ENCODE measurements at regions not wholly inside any gene's neighbourhood (a gene's known extent, or its start where the extent isn't known, plus 50 kb on each side); places are given as distances from the start of the nearest gene placed in this dataset.

- no TSS peak for BruUV-seq (replicated peaks)
- ATAC-seq = no peak
- CTCF ChIA-PET = no interaction called here
Observed at GRCh38 chr9:28938981-28939380, 1365.7 kb upstream of the C9orf72 start.

DNA sequence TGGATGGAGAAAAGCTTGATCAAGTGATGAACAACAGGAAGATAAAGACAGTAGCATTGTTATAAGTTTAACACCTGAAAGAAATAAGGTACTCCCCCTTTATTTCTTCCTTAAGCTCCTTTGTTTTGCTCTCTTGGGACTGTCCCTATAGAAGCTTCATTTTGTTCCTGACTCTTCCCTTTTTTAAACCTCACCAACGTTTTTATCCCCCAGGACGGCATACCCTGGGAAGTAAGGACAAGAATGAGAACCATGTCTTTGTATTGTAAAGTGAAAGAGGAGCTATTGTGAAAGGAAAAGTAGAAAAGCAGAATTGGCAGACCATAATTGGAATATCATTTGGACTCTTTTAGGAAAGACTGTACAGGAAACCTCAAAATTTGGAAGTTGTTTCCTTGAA lies 1368.6 kb upstream of the C9orf72 start:
- CTCF ChIA-PET = no interaction called here
- ATAC-seq (no peak), DNase-seq (ENCODE audit: low read depth, low spot score) (no peak)
- Histone ChIP-seq H3K4me3 (ENCODE audit: low read depth in 2 of 2, low read length in 2 of 2) (no peak overlapping the region), H3K27ac (ENCODE audit: low read length) (no peak overlapping the region), H3K27me3 (ENCODE audit: control insufficient read depth, insufficient read depth, low read length) (no peaks in the 10 kb centered on the region), H3K4me1 (ENCODE audit: control insufficient read depth, insufficient read depth, low read length) (no peaks in the 10 kb centered on the region), H3K36me3 (ENCODE audit: control insufficient read depth, insufficient read depth, low read length) (no peaks in the 10 kb centered on the region), H3K9me3 (ENCODE audit: control insufficient read depth, insufficient read depth, low read depth, low read length) (no peaks in the 10 kb centered on the region)
- intact Hi-C loops (cut with micrococcal nuclease; ENCODE audit: unreplicated experiment) (no loop called here), in situ Hi-C loops (cut with HindIII; ENCODE audit: low pct_unique_long_range_greater_than_20kb, low sequenced_read_pairs) (no loop called here)
- TF ChIP-seq POLR2AphosphoS5 (IDR thresholded peaks at IDR 0.05; ENCODE audit: low read depth, low read length) (no peak), CTCF (IDR thresholded peaks at IDR 0.05) (no peak), TCF7L2 (IDR thresholded peaks at IDR 0.05; ENCODE audit: low read depth, low read length) (no peak), SIN3A (IDR thresholded peaks at IDR 0.05; ENCODE audit: borderline replicate concordance, insufficient read depth, low read depth, low read length) (no peak)
- TF ChIP-seq, protein P1, sequence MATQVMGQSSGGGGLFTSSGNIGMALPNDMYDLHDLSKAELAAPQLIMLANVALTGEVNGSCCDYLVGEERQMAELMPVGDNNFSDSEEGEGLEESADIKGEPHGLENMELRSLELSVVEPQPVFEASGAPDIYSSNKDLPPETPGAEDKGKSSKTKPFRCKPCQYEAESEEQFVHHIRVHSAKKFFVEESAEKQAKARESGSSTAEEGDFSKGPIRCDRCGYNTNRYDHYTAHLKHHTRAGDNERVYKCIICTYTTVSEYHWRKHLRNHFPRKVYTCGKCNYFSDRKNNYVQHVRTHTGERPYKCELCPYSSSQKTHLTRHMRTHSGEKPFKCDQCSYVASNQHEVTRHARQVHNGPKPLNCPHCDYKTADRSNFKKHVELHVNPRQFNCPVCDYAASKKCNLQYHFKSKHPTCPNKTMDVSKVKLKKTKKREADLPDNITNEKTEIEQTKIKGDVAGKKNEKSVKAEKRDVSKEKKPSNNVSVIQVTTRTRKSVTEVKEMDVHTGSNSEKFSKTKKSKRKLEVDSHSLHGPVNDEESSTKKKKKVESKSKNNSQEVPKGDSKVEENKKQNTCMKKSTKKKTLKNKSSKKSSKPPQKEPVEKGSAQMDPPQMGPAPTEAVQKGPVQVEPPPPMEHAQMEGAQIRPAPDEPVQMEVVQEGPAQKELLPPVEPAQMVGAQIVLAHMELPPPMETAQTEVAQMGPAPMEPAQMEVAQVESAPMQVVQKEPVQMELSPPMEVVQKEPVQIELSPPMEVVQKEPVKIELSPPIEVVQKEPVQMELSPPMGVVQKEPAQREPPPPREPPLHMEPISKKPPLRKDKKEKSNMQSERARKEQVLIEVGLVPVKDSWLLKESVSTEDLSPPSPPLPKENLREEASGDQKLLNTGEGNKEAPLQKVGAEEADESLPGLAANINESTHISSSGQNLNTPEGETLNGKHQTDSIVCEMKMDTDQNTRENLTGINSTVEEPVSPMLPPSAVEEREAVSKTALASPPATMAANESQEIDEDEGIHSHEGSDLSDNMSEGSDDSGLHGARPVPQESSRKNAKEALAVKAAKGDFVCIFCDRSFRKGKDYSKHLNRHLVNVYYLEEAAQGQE (IDR thresholded peaks at IDR 0.05; ENCODE audit: insufficient read depth in 1 of 2, low read depth in 2 of 2, low read length in 1 of 2) = no peak
- POLR2A ChIA-PET = no interaction called here
- BruUV-seq (replicated peaks) = no TSS peak

More at GRCh38 chr9:28938981-28939380, 1365.7 kb upstream of the C9orf72 start:
- intact Hi-C loops (cut with micrococcal nuclease; ENCODE audit: unreplicated experiment) (no loop called here), in situ Hi-C loops (cut with HindIII; ENCODE audit: low pct_unique_long_range_greater_than_20kb, low sequenced_read_pairs) (no loop called here)
- Histone ChIP-seq H3K36me3 (ENCODE audit: control insufficient read depth, insufficient read depth, low read length) (no peaks in the 10 kb centered on the region), H3K27ac (ENCODE audit: low read length) (no peak overlapping the region), H3K27me3 (ENCODE audit: control insufficient read depth, insufficient read depth, low read length) (no peaks in the 10 kb centered on the region), H3K9me3 (ENCODE audit: control insufficient read depth, insufficient read depth, low read depth, low read length) (no peaks in the 10 kb centered on the region), H3K4me3 (ENCODE audit: low read depth in 2 of 2, low read length in 2 of 2) (no peak overlapping the region), H3K4me1 (ENCODE audit: control insufficient read depth, insufficient read depth, low read length) (no peaks in the 10 kb centered on the region)
- POLR2A ChIA-PET = no interaction called here
- TF ChIP-seq CTCF (IDR thresholded peaks at IDR 0.05) (no peak), TCF7L2 (IDR thresholded peaks at IDR 0.05; ENCODE audit: low read depth, low read length) (no peak), POLR2AphosphoS5 (IDR thresholded peaks at IDR 0.05; ENCODE audit: low read depth, low read length) (no peak), SIN3A (IDR thresholded peaks at IDR 0.05; ENCODE audit: borderline replicate concordance, insufficient read depth, low read depth, low read length) (no peak)
- TF ChIP-seq, protein P1 (IDR thresholded peaks at IDR 0.05; ENCODE audit: insufficient read depth in 1 of 2, low read depth in 2 of 2, low read length in 1 of 2) = no peak
- DNase-seq (ENCODE audit: low read depth, low spot score) = no peak
